Left renal cortex interstitium (tissue), 4 donors: ENCODE measurements at regions not wholly inside any gene's neighbourhood (a gene's known extent, or its start where the extent isn't known, plus 50 kb on each side); places are given as distances from the start of the nearest gene placed in this dataset.
A peak's percentile ranks its signal among the peaks of the same experiment; 100 is the strongest.

ENCODE experiments used
- DNase-seq, 4 donors: peaks; one replicate each; pipeline ENCODE4 v3.0.0-alpha.2; 2013; ENCODE audit warnings: low read depth in 4 of 4, low spot score in 2 of 4, missing footprints in 1 of 4

- no peak for DNase-seq
These were observed 297.1 kb downstream of the SATB1 start for GRCh38 chr3:18127859-18128681.

- DNase-seq, result no peak
These were observed 297.8 kb downstream of the SATB1 start for GRCh38 chr3:18127174-18127858.

GRCh38 chr3:18126772-18127171, 298.4 kb downstream of the SATB1 start:
- no peak for DNase-seq

GRCh38 chr3:18124501-18124900, 300.6 kb downstream of the SATB1 start:
- no peak for DNase-seq

GRCh38 chr3:18122264-18122663, 302.9 kb downstream of the SATB1 start:
- DNase-seq, result no peak

- DNase-seq, result no peak
These were observed 304.1 kb downstream of the SATB1 start for GRCh38 chr3:18121020-18121419.

- no peak for DNase-seq
These were observed 305.3 kb downstream of the SATB1 start for GRCh38 chr3:18119866-18120265.

GRCh38 chr3:18114894-18115293, 310.2 kb downstream of the SATB1 start:
- DNase-seq, result no peak

- DNase-seq, result no peak
These were observed 311.7 kb downstream of the SATB1 start for GRCh38 chr3:18113417-18113816.

GRCh38 chr3:18112674-18113375, 312.3 kb downstream of the SATB1 start:
- no peak for DNase-seq

GRCh38 chr3:18111796-18112232, 313.3 kb downstream of the SATB1 start:
- DNase-seq, result peak in 3 of 4 donors; percentile 15 to 27 (median 16)

- DNase-seq, result no peak
These were observed 321.5 kb downstream of the SATB1 start for GRCh38 chr3:18103591-18103990.

- DNase-seq, result no peak
These were observed 325.0 kb downstream of the SATB1 start for GRCh38 chr3:18100121-18100520.

GRCh38 chr3:18099611-18100010, 325.5 kb downstream of the SATB1 start:
- no peak for DNase-seq

GRCh38 chr3:18098960-18099587, 326.1 kb downstream of the SATB1 start:
- DNase-seq, result no peak

GRCh38 chr3:18097989-18098388, 327.1 kb downstream of the SATB1 start:
- no peak for DNase-seq

- no peak for DNase-seq
These were observed 327.7 kb downstream of the SATB1 start for GRCh38 chr3:18097473-18097872.

- no peak for DNase-seq
These were observed 332.4 kb downstream of the SATB1 start for GRCh38 chr3:18092726-18093125.

- DNase-seq, result no peak
These were observed 334.8 kb downstream of the SATB1 start for GRCh38 chr3:18090377-18090776.

GRCh38 chr3:18087988-18088387, 337.2 kb downstream of the SATB1 start:
- no peak for DNase-seq

- DNase-seq, result no peak
These were observed 338.4 kb downstream of the SATB1 start for GRCh38 chr3:18086760-18087159.
